WTC11 (cell line): ENCODE measurements at regions not wholly inside any gene's neighbourhood (a gene's known extent, or its start where the extent isn't known, plus 50 kb on each side); places are given as distances from the start of the nearest gene placed in this dataset.

Experiments
- ATAC-seq: fragments of 200-7000 bp; cut with Tn5 transposase; 2 replicates; pipeline ENCODE4 v1.10.0; 2021; ENCODE audit warnings: mild to moderate bottlenecking, moderate library complexity
- CTCF ChIA-PET: fragments of 300-600 bp; sonication (Branson Sonifier 250); formaldehyde crosslinking; loops from one replicate; lab custom pipeline; 2021; ENCODE audit warnings: antibody characterized with exemption; lab: Charles Lee
- POLR2A ChIA-PET: fragments of 350-600 bp; sonication (Branson Sonifier 250); formaldehyde crosslinking; loops from one replicate; lab custom pipeline; 2021; ENCODE audit warnings: antibody characterized with exemption; lab: Charles Lee
- DNase-seq: peaks from one replicate; pipeline ENCODE4 v3.0.0; 2021; ENCODE audit warnings: low spot score
- H3K27ac Mint-ChIP-seq: 2 replicates; pipeline ENCODE4 v1.8.0; 2021; ENCODE audit warnings: mixed read lengths
- H3K27me3 Mint-ChIP-seq: 2 replicates; pipeline ENCODE4 v1.8.0; 2021; ENCODE audit warnings: low read depth, mild to moderate bottlenecking, moderate library complexity, mixed read lengths
- H3K36me3 Mint-ChIP-seq: 2 replicates; pipeline ENCODE4 v1.8.0; 2021; ENCODE audit warnings: mixed read lengths
- H3K4me1 Mint-ChIP-seq: 2 replicates; pipeline ENCODE4 v1.8.0; 2022; ENCODE audit warnings: mixed read lengths
- H3K4me3 Mint-ChIP-seq: 2 replicates; pipeline ENCODE4 v1.8.0; 2021; ENCODE audit warnings: mild to moderate bottlenecking, moderate library complexity, mixed read lengths
- H3K9me3 Mint-ChIP-seq: 2 replicates; pipeline ENCODE4 v1.8.0; 2021; ENCODE audit warnings: mixed read lengths
- CBFB ChIP-seq: sonication (generic); formaldehyde crosslinking; IDR thresholded peaks from 2 replicates; pipeline ENCODE4 v1.8.1; 2022; ENCODE audit warnings: mild to moderate bottlenecking, low read depth, missing genetic modification reagents
- ETV6 ChIP-seq: sonication (generic); formaldehyde crosslinking; IDR thresholded peaks from 2 replicates; pipeline ENCODE4 v1.8.1; 2022; ENCODE audit warnings: mild to moderate bottlenecking, missing genetic modification reagents
- FOXJ3 ChIP-seq: sonication (generic); formaldehyde crosslinking; IDR thresholded peaks from 2 replicates; pipeline ENCODE4 v1.9.0; 2021; ENCODE audit warnings: missing genetic modification reagents, mild to moderate bottlenecking, borderline replicate concordance
- JAZF1 ChIP-seq: fragments of 250-450 bp; sonication (Bioruptor Pico); IDR thresholded peaks from 2 replicates; pipeline ENCODE4 v1.9.0; 2021; ENCODE audit warnings: moderate library complexity, mild to moderate bottlenecking, inconsistent platforms
- JUN ChIP-seq: sonication (generic); formaldehyde crosslinking; IDR thresholded peaks from 2 replicates; pipeline ENCODE4 v1.8.0; 2023; ENCODE audit warnings: mild to moderate bottlenecking, missing genetic modification reagents
- KAT7 ChIP-seq: sonication (generic); formaldehyde crosslinking; IDR thresholded peaks from 2 replicates; pipeline ENCODE4 v1.8.1; 2023; ENCODE audit warnings: missing genetic modification reagents, mild to moderate bottlenecking, borderline replicate concordance
- RELA ChIP-seq: sonication (generic); formaldehyde crosslinking; IDR thresholded peaks from 2 replicates; pipeline ENCODE4 v1.8.1; 2022; ENCODE audit warnings: missing genetic modification reagents, mild to moderate bottlenecking, borderline replicate concordance
- TP53 ChIP-seq: sonication (generic); formaldehyde crosslinking; IDR thresholded peaks from 2 replicates; pipeline ENCODE4 v1.8.1; 2023; ENCODE audit warnings: mild to moderate bottlenecking, missing genetic modification reagents
- ZNF121 ChIP-seq: sonication (generic); formaldehyde crosslinking; IDR thresholded peaks from 2 replicates; pipeline ENCODE4 v1.8.0; 2023; ENCODE audit warnings: missing genetic modification reagents
- ZNF219 ChIP-seq: sonication (generic); formaldehyde crosslinking; IDR thresholded peaks from 2 replicates; pipeline ENCODE4 v1.8.0; 2023; ENCODE audit warnings: missing genetic modification reagents, mild to moderate bottlenecking, borderline replicate concordance
- ZNF263 ChIP-seq: sonication (generic); formaldehyde crosslinking; IDR thresholded peaks from 2 replicates; pipeline ENCODE4 v1.8.1; 2022; ENCODE audit warnings: low read depth, mild to moderate bottlenecking, moderate library complexity, missing genetic modification reagents
- ZNF396 ChIP-seq: fragments of 250-450 bp; sonication (Bioruptor Pico); IDR thresholded peaks from 2 replicates; pipeline ENCODE4 v1.8.0; 2021; ENCODE audit warnings: mild to moderate bottlenecking, moderate library complexity, borderline replicate concordance
- TF ChIP-seq, protein P1 (sequence below): sonication (generic); formaldehyde crosslinking; conservative IDR thresholded peaks from 2 replicates; pipeline ENCODE4 v1.8.1; 2023; ENCODE audit warnings: mild to moderate bottlenecking, low read depth, missing genetic modification reagents, moderate library complexity
- TF ChIP-seq, protein P2 (sequence below): sonication (generic); formaldehyde crosslinking; IDR thresholded peaks from 2 replicates; pipeline ENCODE4 v1.8.1; 2022; ENCODE audit warnings: low read depth, missing genetic modification reagents, borderline replicate concordance
- TF ChIP-seq, protein P3 (sequence below): sonication (generic); formaldehyde crosslinking; IDR thresholded peaks from 2 replicates; pipeline ENCODE4 v1.8.0; 2022; ENCODE audit warnings: missing genetic modification reagents
- TF ChIP-seq, protein P4 (sequence below): sonication (generic); formaldehyde crosslinking; IDR thresholded peaks from 2 replicates; pipeline ENCODE4 v1.8.1; 2023; ENCODE audit warnings: mild to moderate bottlenecking, missing genetic modification reagents
- TF ChIP-seq, protein P5 (sequence below): sonication (generic); formaldehyde crosslinking; IDR thresholded peaks from 2 replicates; pipeline ENCODE4 v1.8.0; 2022; ENCODE audit warnings: mild to moderate bottlenecking, missing genetic modification reagents
- TF ChIP-seq, protein P6 (sequence below): sonication (generic); formaldehyde crosslinking; IDR thresholded peaks from 2 replicates; pipeline ENCODE4 v1.8.1; 2023; ENCODE audit warnings: mild to moderate bottlenecking, moderate library complexity, missing genetic modification reagents
- TF ChIP-seq, protein P7 (sequence below): fragments of 250-450 bp; sonication (Bioruptor Pico); IDR thresholded peaks from 2 replicates; pipeline ENCODE4 v1.8.0; 2021; ENCODE audit warnings: mild to moderate bottlenecking

DNA sequence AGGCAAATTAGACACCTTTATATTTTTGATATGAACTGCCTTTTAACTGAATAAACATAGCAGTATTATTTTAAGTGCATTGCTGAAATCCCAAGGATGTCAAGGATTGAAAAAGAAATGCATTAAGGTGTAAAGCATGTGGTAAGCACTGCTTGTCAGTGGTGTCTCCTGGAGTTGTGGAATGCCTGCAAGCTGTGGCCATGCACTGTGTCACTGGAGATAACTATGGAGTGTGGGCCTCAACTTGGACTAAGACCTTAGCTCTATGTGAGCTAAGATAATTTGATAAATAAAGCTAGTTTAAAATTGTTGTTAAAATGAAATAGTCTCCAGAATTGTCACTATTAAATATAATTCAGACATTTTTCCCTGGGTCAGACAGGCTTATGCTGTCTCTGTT is 156.6 kb upstream of the OPRM1 start:
- TF ChIP-seq ZNF263 (CRISPR knock-in tag) = no peak
- TF ChIP-seq ZNF396 = no peak
- TF ChIP-seq, protein P1, sequence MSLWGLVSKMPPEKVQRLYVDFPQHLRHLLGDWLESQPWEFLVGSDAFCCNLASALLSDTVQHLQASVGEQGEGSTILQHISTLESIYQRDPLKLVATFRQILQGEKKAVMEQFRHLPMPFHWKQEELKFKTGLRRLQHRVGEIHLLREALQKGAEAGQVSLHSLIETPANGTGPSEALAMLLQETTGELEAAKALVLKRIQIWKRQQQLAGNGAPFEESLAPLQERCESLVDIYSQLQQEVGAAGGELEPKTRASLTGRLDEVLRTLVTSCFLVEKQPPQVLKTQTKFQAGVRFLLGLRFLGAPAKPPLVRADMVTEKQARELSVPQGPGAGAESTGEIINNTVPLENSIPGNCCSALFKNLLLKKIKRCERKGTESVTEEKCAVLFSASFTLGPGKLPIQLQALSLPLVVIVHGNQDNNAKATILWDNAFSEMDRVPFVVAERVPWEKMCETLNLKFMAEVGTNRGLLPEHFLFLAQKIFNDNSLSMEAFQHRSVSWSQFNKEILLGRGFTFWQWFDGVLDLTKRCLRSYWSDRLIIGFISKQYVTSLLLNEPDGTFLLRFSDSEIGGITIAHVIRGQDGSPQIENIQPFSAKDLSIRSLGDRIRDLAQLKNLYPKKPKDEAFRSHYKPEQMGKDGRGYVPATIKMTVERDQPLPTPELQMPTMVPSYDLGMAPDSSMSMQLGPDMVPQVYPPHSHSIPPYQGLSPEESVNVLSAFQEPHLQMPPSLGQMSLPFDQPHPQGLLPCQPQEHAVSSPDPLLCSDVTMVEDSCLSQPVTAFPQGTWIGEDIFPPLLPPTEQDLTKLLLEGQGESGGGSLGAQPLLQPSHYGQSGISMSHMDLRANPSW (CRISPR knock-in tag) = no peak
- no peak for TF ChIP-seq FOXJ3 (CRISPR knock-in tag)
- TF ChIP-seq, protein P2, sequence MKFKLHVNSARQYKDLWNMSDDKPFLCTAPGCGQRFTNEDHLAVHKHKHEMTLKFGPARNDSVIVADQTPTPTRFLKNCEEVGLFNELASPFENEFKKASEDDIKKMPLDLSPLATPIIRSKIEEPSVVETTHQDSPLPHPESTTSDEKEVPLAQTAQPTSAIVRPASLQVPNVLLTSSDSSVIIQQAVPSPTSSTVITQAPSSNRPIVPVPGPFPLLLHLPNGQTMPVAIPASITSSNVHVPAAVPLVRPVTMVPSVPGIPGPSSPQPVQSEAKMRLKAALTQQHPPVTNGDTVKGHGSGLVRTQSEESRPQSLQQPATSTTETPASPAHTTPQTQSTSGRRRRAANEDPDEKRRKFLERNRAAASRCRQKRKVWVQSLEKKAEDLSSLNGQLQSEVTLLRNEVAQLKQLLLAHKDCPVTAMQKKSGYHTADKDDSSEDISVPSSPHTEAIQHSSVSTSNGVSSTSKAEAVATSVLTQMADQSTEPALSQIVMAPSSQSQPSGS (CRISPR knock-in tag) = no peak
- TF ChIP-seq, protein P3, sequence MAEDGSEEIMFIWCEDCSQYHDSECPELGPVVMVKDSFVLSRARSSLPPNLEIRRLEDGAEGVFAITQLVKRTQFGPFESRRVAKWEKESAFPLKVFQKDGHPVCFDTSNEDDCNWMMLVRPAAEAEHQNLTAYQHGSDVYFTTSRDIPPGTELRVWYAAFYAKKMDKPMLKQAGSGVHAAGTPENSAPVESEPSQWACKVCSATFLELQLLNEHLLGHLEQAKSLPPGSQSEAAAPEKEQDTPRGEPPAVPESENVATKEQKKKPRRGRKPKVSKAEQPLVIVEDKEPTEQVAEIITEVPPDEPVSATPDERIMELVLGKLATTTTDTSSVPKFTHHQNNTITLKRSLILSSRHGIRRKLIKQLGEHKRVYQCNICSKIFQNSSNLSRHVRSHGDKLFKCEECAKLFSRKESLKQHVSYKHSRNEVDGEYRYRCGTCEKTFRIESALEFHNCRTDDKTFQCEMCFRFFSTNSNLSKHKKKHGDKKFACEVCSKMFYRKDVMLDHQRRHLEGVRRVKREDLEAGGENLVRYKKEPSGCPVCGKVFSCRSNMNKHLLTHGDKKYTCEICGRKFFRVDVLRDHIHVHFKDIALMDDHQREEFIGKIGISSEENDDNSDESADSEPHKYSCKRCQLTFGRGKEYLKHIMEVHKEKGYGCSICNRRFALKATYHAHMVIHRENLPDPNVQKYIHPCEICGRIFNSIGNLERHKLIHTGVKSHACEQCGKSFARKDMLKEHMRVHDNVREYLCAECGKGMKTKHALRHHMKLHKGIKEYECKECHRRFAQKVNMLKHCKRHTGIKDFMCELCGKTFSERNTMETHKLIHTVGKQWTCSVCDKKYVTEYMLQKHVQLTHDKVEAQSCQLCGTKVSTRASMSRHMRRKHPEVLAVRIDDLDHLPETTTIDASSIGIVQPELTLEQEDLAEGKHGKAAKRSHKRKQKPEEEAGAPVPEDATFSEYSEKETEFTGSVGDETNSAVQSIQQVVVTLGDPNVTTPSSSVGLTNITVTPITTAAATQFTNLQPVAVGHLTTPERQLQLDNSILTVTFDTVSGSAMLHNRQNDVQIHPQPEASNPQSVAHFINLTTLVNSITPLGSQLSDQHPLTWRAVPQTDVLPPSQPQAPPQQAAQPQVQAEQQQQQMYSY (CRISPR knock-in tag) = no peak
- TF ChIP-seq ZNF121 (CRISPR knock-in tag) = no peak
- TF ChIP-seq, protein P4, sequence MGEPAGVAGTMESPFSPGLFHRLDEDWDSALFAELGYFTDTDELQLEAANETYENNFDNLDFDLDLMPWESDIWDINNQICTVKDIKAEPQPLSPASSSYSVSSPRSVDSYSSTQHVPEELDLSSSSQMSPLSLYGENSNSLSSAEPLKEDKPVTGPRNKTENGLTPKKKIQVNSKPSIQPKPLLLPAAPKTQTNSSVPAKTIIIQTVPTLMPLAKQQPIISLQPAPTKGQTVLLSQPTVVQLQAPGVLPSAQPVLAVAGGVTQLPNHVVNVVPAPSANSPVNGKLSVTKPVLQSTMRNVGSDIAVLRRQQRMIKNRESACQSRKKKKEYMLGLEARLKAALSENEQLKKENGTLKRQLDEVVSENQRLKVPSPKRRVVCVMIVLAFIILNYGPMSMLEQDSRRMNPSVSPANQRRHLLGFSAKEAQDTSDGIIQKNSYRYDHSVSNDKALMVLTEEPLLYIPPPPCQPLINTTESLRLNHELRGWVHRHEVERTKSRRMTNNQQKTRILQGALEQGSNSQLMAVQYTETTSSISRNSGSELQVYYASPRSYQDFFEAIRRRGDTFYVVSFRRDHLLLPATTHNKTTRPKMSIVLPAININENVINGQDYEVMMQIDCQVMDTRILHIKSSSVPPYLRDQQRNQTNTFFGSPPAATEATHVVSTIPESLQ (CRISPR knock-in tag) = no peak
- TF ChIP-seq, all 79 proteins: peak for 0
- no peaks in the 10 kb centered on the region for H3K27me3 Mint-ChIP-seq
- ChIA-PET CTCF (no interaction called here), POLR2A (no interaction called here)
- H3K4me3 Mint-ChIP-seq = no peak overlapping the region
- no peak overlapping the region for H3K27ac Mint-ChIP-seq
- ATAC-seq (no peak), DNase-seq (no peak)
- H3K36me3 Mint-ChIP-seq = peaks cover 34% of the 10 kb centered on the region
- peaks cover 53% of the 10 kb centered on the region for H3K9me3 Mint-ChIP-seq
- peaks cover 5% of the 10 kb centered on the region; the same call in 1 of the 2 replicates for H3K4me1 Mint-ChIP-seq

DNA sequence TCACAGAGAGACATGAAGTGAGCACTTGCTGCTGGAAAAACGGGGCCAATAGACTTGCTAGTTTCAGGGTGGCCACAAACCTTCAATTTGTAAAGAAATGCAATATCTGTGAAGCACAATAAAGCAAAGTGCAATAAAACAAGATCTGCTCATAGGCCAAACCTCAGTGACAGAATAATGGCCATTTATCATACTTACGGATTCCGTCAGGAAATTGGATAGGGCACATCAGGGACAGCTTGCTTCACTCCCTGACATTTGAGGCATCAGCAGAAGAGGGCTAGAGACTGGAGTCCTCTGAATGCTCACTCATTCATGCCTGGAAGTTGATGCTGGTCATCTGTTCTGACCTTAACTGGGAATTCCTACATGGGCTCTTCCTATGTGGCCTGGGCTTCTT is 165.5 kb upstream of the OPRM1 start:
- ATAC-seq = no peak
- ChIA-PET POLR2A (no interaction called here), CTCF (no interaction called here)
- H3K36me3 Mint-ChIP-seq = peaks cover 18% of the 10 kb centered on the region
- TF ChIP-seq JAZF1 (CRISPR knock-in tag) = no peak
- no peak for TF ChIP-seq ETV6
- no peak for TF ChIP-seq CBFB (CRISPR knock-in tag)
- TF ChIP-seq ZNF121 (CRISPR knock-in tag) = no peak
- TF ChIP-seq ZNF219 (CRISPR knock-in tag) = no peak
- TF ChIP-seq JUN (CRISPR knock-in tag) = no peak
- H3K27me3 Mint-ChIP-seq = no peaks in the 10 kb centered on the region
- no peaks in the 10 kb centered on the region for H3K4me1 Mint-ChIP-seq
- no peak for DNase-seq
- H3K9me3 Mint-ChIP-seq = peaks cover 53% of the 10 kb centered on the region
- no peak overlapping the region for H3K27ac Mint-ChIP-seq
- no peak overlapping the region for H3K4me3 Mint-ChIP-seq

DNA sequence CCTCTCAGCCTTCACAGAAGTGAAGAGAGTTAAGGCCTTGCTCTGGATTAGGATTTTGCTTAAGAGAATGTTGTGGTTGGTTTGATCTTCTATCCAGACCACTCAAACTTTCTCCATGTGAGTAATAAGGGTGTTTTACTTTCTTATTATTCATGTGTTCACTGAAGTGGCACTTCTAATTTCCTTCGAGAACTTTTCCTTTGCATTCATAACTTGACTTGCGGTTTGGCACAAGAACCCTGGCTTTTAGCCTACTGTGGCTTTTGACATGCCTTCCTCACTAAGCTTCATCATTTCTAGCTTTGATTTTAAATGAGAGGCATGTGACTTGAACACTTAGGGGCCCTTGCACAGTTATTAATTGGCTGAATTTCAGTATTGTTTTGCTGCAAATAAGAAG is 166.1 kb upstream of the OPRM1 start:
- POLR2A ChIA-PET = no interaction called here
- Mint-ChIP-seq H3K9me3 (peaks cover 47% of the 10 kb centered on the region), H3K27me3 (no peaks in the 10 kb centered on the region), H3K4me3 (no peak overlapping the region), H3K27ac (no peak overlapping the region), H3K4me1 (no peaks in the 10 kb centered on the region), H3K36me3 (peaks cover 12% of the 10 kb centered on the region)
- ATAC-seq (no peak), DNase-seq (no peak)
- CTCF ChIA-PET = no interaction called here
- TF ChIP-seq KAT7 (CRISPR knock-in tag) (no peak), ZNF121 (CRISPR knock-in tag) (no peak), TP53 (no peak), RELA (CRISPR knock-in tag) (no peak)
- TF ChIP-seq, protein P5, sequence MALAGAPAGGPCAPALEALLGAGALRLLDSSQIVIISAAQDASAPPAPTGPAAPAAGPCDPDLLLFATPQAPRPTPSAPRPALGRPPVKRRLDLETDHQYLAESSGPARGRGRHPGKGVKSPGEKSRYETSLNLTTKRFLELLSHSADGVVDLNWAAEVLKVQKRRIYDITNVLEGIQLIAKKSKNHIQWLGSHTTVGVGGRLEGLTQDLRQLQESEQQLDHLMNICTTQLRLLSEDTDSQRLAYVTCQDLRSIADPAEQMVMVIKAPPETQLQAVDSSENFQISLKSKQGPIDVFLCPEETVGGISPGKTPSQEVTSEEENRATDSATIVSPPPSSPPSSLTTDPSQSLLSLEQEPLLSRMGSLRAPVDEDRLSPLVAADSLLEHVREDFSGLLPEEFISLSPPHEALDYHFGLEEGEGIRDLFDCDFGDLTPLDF = no peak
- TF ChIP-seq, protein P6, sequence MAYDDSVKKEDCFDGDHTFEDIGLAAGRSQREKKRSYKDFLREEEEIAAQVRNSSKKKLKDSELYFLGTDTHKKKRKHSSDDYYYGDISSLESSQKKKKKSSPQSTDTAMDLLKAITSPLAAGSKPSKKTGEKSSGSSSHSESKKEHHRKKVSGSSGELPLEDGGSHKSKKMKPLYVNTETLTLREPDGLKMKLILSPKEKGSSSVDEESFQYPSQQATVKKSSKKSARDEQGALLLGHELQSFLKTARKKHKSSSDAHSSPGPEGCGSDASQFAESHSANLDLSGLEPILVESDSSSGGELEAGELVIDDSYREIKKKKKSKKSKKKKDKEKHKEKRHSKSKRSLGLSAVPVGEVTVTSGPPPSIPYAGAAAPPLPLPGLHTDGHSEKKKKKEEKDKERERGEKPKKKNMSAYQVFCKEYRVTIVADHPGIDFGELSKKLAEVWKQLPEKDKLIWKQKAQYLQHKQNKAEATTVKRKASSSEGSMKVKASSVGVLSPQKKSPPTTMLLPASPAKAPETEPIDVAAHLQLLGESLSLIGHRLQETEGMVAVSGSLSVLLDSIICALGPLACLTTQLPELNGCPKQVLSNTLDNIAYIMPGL (CRISPR knock-in tag) = no peak
- TF ChIP-seq, protein P7, sequence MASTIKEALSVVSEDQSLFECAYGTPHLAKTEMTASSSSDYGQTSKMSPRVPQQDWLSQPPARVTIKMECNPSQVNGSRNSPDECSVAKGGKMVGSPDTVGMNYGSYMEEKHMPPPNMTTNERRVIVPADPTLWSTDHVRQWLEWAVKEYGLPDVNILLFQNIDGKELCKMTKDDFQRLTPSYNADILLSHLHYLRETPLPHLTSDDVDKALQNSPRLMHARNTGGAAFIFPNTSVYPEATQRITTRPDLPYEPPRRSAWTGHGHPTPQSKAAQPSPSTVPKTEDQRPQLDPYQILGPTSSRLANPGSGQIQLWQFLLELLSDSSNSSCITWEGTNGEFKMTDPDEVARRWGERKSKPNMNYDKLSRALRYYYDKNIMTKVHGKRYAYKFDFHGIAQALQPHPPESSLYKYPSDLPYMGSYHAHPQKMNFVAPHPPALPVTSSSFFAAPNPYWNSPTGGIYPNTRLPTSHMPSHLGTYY = no peak
